GM12878 (cell line): ENCODE measurements at regions not wholly inside any gene's neighbourhood (a gene's known extent, or its start where the extent isn't known, plus 50 kb on each side); places are given as distances from the start of the nearest gene placed in this dataset.

Experiments
- ATAC-seq: fragments of 200-7000 bp; cut with Tn5 transposase; 3 replicates; pipeline ENCODE4 v1.9.1; 2020; ENCODE audit warnings: mild to moderate bottlenecking, moderate library complexity
- BruUV-seq: library from RNA; stranded (reverse); fragments of 400-500 nt; replicated peaks from 2 replicates; lab custom pipeline; 2021; lab: Mats Ljungman, UMichigan
- CTCF ChIA-PET: fragments of 300-600 bp; sonication (Branson Sonifier 250); formaldehyde crosslinking; extraction: SDS; loops from one replicate; lab custom pipeline; 2021; ENCODE audit warnings: inconsistent platforms; lab: Yijun Ruan, JAX
- POLR2A ChIA-PET: fragments of 350-600 bp; formaldehyde crosslinking; extraction: SDS; loops from one replicate; lab custom pipeline; 2021; ENCODE audit warnings: inconsistent platforms; lab: Charles Lee
- RAD21 ChIA-PET: fragments of 300-600 bp; sonication (Branson Sonifier 250); formaldehyde crosslinking; loops from one replicate; lab custom pipeline; 2023; ENCODE audit warnings: antibody characterized with exemption; ENCODE audit not compliant: unreplicated experiment; lab: Charles Lee
- SMC1A ChIA-PET: fragments of 300-600 bp; sonication (Branson Sonifier 250); formaldehyde crosslinking; loops from one replicate; lab custom pipeline; 2023; ENCODE audit not compliant: unreplicated experiment, uncharacterized antibody; lab: Charles Lee
- DNase-seq: peaks from one replicate; pipeline ENCODE4 v3.0.0-alpha.2; 2011; ENCODE audit warnings: low read depth, low spot score
- FAIRE-seq: peaks from 3 replicates; lab custom pipeline; 2011; peaks lifted over from hg19 to GRCh38; lab: Jason Lieb, UNC
- H2AFZ ChIP-seq: 2 replicates; pipeline ENCODE4 v1.6.0; 2011; ENCODE audit warnings: low read depth, low read length, control low read depth; ENCODE audit not compliant: control insufficient read depth
- H3K27ac ChIP-seq: 2 replicates; pipeline ENCODE4 v1.5.1; 2011; ENCODE audit warnings: control low read depth; ENCODE audit not compliant: control insufficient read depth, insufficient read depth
- H3K27me3 ChIP-seq, 2 experiments: replicated peaks in 1 of 2; 2 replicates each; pipeline versions ENCODE4 v1.6.0 to v1.6.1; 2011; ENCODE audit warnings: low read length in 1 of 2; ENCODE audit not compliant: control insufficient read depth in 2 of 2, insufficient read depth in 2 of 2
- H3K36me3 ChIP-seq, 2 experiments: 2 replicates each; pipeline ENCODE4 v1.5.1; 2011; ENCODE audit warnings: low read length in 1 of 2; ENCODE audit not compliant: control insufficient read depth in 2 of 2, insufficient read depth in 2 of 2
- H3K4me1 ChIP-seq: 2 replicates; pipeline ENCODE4 v1.6.1; 2011; ENCODE audit warnings: mild to moderate bottlenecking, low read length, moderate library complexity, mixed read lengths; ENCODE audit not compliant: control insufficient read depth, insufficient read depth
- H3K4me2 ChIP-seq: 2 replicates; pipeline ENCODE4 v1.6.0; 2011; ENCODE audit warnings: control low read depth; ENCODE audit not compliant: control insufficient read depth, insufficient read depth
- H3K4me3 ChIP-seq: fragments of 200-600 bp; sonication (generic); 2 replicates; pipeline ENCODE4 v1.5.1; 2016
- H3K79me2 ChIP-seq: 2 replicates; pipeline ENCODE4 v1.6.0; 2011; ENCODE audit warnings: low read length; ENCODE audit not compliant: control insufficient read depth, insufficient read depth
- H3K9ac ChIP-seq: 2 replicates; pipeline ENCODE4 v1.8.0; 2011; ENCODE audit warnings: low read length, control low read depth, mixed read lengths; ENCODE audit not compliant: control insufficient read depth, insufficient read depth
- H3K9me3 ChIP-seq: replicated peaks from 3 replicates; pipeline ENCODE4 v1.5.1; 2011; ENCODE audit warnings: mild to moderate bottlenecking, low read length; ENCODE audit not compliant: control insufficient read depth, insufficient read depth
- H4K20me1 ChIP-seq: 2 replicates; pipeline ENCODE4 v1.6.0; 2011; ENCODE audit not compliant: control insufficient read depth, insufficient read depth
- ASH2L ChIP-seq: fragments of 300-600, 200-600 bp; sonication (generic); IDR thresholded peaks from 2 replicates; pipeline ENCODE4 v1.6.1; 2017; ENCODE audit warnings: low read depth, mild to moderate bottlenecking, borderline replicate concordance
- CHD4 ChIP-seq: fragments of 200-600 bp; sonication (generic); IDR thresholded peaks from 2 replicates; pipeline ENCODE4 v1.6.1; 2016; ENCODE audit warnings: mild to moderate bottlenecking
- FOS ChIP-seq: IDR thresholded peaks from 3 replicates; pipeline ENCODE4 v1.6.1; 2011; ENCODE audit warnings: borderline replicate concordance; ENCODE audit not compliant: insufficient read length; ENCODE audit errors: extremely low read depth
- FOXM1 ChIP-seq: IDR thresholded peaks from 2 replicates; pipeline ENCODE4 v1.6.1; 2012; ENCODE audit warnings: low read depth, mild to moderate bottlenecking, inconsistent platforms, low read length, moderate library complexity
- GATAD2B ChIP-seq: fragments of 450-650 bp; conservative IDR thresholded peaks from 2 replicates; pipeline ENCODE4 v1.6.1; 2017; ENCODE audit warnings: low read depth, mild to moderate bottlenecking, moderate library complexity
- HDAC2 ChIP-seq: fragments of 200-600 bp; sonication (generic); IDR thresholded peaks from 2 replicates; pipeline ENCODE4 v1.6.1; 2017
- HDGF ChIP-seq: fragments of 450-650 bp; IDR thresholded peaks from 2 replicates; pipeline ENCODE4 v1.6.1; 2016; ENCODE audit warnings: antibody characterized with exemption
- KAT2A ChIP-seq: conservative IDR thresholded peaks from 2 replicates; pipeline ENCODE4 v1.6.1; 2011; ENCODE audit warnings: low read depth, low read length; ENCODE audit not compliant: control insufficient read depth
- KDM1A ChIP-seq: fragments of 200-600 bp; sonication (generic); IDR thresholded peaks from 2 replicates; pipeline ENCODE4 v1.6.1; 2016; ENCODE audit warnings: borderline replicate concordance
- NR2C1 ChIP-seq: fragments of 450-650 bp; IDR thresholded peaks from 2 replicates; pipeline ENCODE4 v1.6.1; 2017; ENCODE audit warnings: antibody characterized with exemption, mild to moderate bottlenecking, moderate library complexity
- NR2F1 ChIP-seq: fragments of 450-650 bp; conservative IDR thresholded peaks from 2 replicates; pipeline ENCODE4 v1.6.1; 2017; ENCODE audit warnings: mild to moderate bottlenecking
- POU2F2 ChIP-seq: IDR thresholded peaks from 3 replicates; pipeline ENCODE4 v1.6.1; 2011; ENCODE audit warnings: low read depth, mild to moderate bottlenecking, low read length, borderline replicate concordance
- SIX5 ChIP-seq: IDR thresholded peaks from 2 replicates; pipeline ENCODE4 v1.6.1; 2011; ENCODE audit warnings: mild to moderate bottlenecking, low read depth, low read length, moderate library complexity; ENCODE audit not compliant: severe bottlenecking
- STAT3 ChIP-seq: IDR thresholded peaks from 2 replicates; pipeline ENCODE4 v1.6.1; 2011; ENCODE audit warnings: low read depth, low read length, improper control_type of control experiment
- WGBS: methylation state at CpG from one replicate; pipeline ENCODE4 v1.1.6; 2016; ENCODE audit warnings: low lambda C conversion rate; ENCODE audit not compliant: insufficient replicate concordance, insufficient coverage; ENCODE audit errors: missing lambda C conversion rate; 5-methylcytosine and 5-hydroxymethylcytosine counted together
- in situ Hi-C: fragments of 300-500 bp; cut with MboI; formaldehyde crosslinking; loops from 9 replicates; pipeline ENCODE4 v1.14.3; 2018; ENCODE audit warnings: mixed read lengths
- intact Hi-C: fragments of 100-400 bp; cut with micrococcal nuclease; formaldehyde crosslinking; loops from one replicate; pipeline ENCODE4 v1.14.2; 2022; ENCODE audit not compliant: unreplicated experiment
- TF ChIP-seq, protein P1 (sequence below): fragments of 450-650 bp; IDR thresholded peaks from 2 replicates; pipeline ENCODE4 v1.6.1; 2018; ENCODE audit warnings: borderline replicate concordance, mild to moderate bottlenecking; ENCODE audit not compliant: partially characterized antibody

DNA sequence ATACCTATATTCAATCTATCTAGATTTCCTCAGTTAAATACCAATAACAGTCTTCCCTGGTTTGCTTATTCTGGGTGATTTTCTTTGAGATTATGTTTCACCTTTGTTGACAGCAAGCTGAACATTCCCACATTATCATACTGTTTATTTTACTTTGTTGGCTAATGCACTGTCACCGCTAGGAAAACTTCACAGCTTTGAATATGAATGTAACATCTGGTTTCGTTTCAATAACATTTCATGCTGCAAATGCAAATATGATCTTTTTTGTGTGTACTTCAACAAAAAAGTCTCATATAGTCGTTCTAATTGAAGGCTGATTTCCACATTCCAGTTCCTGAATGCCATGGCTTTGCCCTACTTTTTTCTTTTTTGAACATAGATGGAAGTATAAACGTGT, 946.3 kb upstream of the GHITM start:
- in situ Hi-C loops (no loop called here), intact Hi-C loops (no loop called here)
- POLR2A ChIA-PET = no interaction called here
- H3K36me3 ChIP-seq = no peaks in the 10 kb centered on the region
- H3K4me2 ChIP-seq = no peak overlapping the region
- no peaks in the 10 kb centered on the region for H3K9me3 ChIP-seq
- no peak for ATAC-seq
- TF ChIP-seq KAT2A = no peak
- no peak for TF ChIP-seq ASH2L
- TF ChIP-seq NR2C1 = no peak
- no peak for TF ChIP-seq NR2F1
- no peak for TF ChIP-seq HDAC2
- TF ChIP-seq SIX5 = no peak
- TF ChIP-seq HDGF = no peak
- TF ChIP-seq FOXM1 = no peak
- TF ChIP-seq FOS = no peak
- no peak for TF ChIP-seq KDM1A
- TF ChIP-seq CHD4 = no peak
- TF ChIP-seq STAT3 = no peak
- no peak for TF ChIP-seq POU2F2
- TF ChIP-seq, protein P1, sequence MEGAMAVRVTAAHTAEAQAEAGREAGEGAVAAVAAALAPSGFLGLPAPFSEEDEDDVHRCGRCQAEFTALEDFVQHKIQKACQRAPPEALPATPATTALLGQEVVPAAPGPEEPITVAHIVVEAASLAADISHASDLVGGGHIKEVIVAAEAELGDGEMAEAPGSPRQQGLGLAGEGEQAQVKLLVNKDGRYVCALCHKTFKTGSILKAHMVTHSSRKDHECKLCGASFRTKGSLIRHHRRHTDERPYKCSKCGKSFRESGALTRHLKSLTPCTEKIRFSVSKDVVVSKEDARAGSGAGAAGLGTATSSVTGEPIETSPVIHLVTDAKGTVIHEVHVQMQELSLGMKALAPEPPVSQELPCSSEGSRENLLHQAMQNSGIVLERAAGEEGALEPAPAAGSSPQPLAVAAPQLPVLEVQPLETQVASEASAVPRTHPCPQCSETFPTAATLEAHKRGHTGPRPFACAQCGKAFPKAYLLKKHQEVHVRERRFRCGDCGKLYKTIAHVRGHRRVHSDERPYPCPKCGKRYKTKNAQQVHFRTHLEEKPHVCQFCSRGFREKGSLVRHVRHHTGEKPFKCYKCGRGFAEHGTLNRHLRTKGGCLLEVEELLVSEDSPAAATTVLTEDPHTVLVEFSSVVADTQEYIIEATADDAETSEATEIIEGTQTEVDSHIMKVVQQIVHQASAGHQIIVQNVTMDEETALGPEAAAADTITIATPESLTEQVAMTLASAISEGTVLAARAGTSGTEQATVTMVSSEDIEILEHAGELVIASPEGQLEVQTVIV = no peak
- no peak for TF ChIP-seq GATAD2B
- no peak overlapping the region for H3K4me3 ChIP-seq
- H4K20me1 ChIP-seq = no peaks in the 10 kb centered on the region
- H3K79me2 ChIP-seq = no peaks in the 10 kb centered on the region
- SMC1A ChIA-PET = no interaction called here
- H3K4me1 ChIP-seq = no peaks in the 10 kb centered on the region
- H3K27ac ChIP-seq = no peak overlapping the region
- CTCF ChIA-PET = no interaction called here
- no peak overlapping the region for H2AFZ ChIP-seq
- 0% methylated on average over 4 of the region's 4 CpGs for WGBS
- DNase-seq = no peak
- no peak for FAIRE-seq
- no peak overlapping the region for H3K9ac ChIP-seq
- RAD21 ChIA-PET = no interaction called here
- no TSS peak for BruUV-seq
- no peaks in the 10 kb centered on the region for H3K27me3 ChIP-seq
